ENCODE measurements at regions not wholly inside any gene's neighbourhood (a gene's known extent, or its start where the extent isn't known, plus 50 kb on each side); places are given as distances from the start of the nearest gene placed in this dataset.

GRCh38 chr10:80770239-80770638, 232.5 kb downstream of the SH2D4B start:
- no peak for TF ChIP-seq CTCF (IDR thresholded peaks at IDR 0.05)
- TF ChIP-seq EZH2 (IDR thresholded peaks at IDR 0.05; ENCODE audit: borderline replicate concordance, insufficient read depth, low read depth, low read length, poor library complexity, severe bottlenecking): no peak

All from B cell (primary cell).